OCI-LY3 (cell line): ENCODE measurements at regions not wholly inside any gene's neighbourhood (a gene's known extent, or its start where the extent isn't known, plus 50 kb on each side); places are given as distances from the start of the nearest gene placed in this dataset.

Experiments
- H2AFZ ChIP-seq: fragments of 200-600, 300-600 bp; shearing (Covaris generic); 2 replicates; pipeline ENCODE4 v1.6.0; 2014; ENCODE audit warnings: antibody characterized with exemption, low read depth, low read length
- H3K27ac ChIP-seq: fragments of 200-600, 300-600 bp; sonication (generic); 2 replicates; pipeline ENCODE4 v1.5.1; 2014; ENCODE audit warnings: mild to moderate bottlenecking, low read length, moderate library complexity, mixed read lengths
- H3K27me3 ChIP-seq: fragments of 200-600, 300-600 bp; sonication (generic); 2 replicates; pipeline ENCODE4 v1.6.1; 2014; ENCODE audit warnings: low read depth, low read length, mixed read lengths
- H3K36me3 ChIP-seq: fragments of 200-600, 300-600 bp; sonication (generic); replicated peaks from 2 replicates; pipeline ENCODE3; 2014; ENCODE audit warnings: low read depth, low read length, mixed read lengths
- H3K4me1 ChIP-seq: fragments of 300-600, 200-600 bp; sonication (generic); 2 replicates; pipeline ENCODE4 v1.6.1; 2014; ENCODE audit warnings: low read length, mixed read lengths
- H3K4me2 ChIP-seq: fragments of 200-600, 300-600 bp; sonication (generic); 2 replicates; pipeline ENCODE4 v1.6.1; 2014; ENCODE audit warnings: low read length, mixed read lengths
- H3K4me3 ChIP-seq: fragments of 300-600, 200-600 bp; sonication (generic); 2 replicates; pipeline ENCODE4 v1.5.1; 2014; ENCODE audit warnings: antibody characterized with exemption, mild to moderate bottlenecking, low read length, moderate library complexity
- H3K79me2 ChIP-seq: fragments of 300-600, 200-600 bp; shearing (Covaris generic); 2 replicates; pipeline ENCODE4 v1.6.1; 2014; ENCODE audit warnings: mild to moderate bottlenecking, low read length, mixed read lengths
- H3K9ac ChIP-seq: fragments of 300-600, 200-600 bp; shearing (Covaris generic); 2 replicates; pipeline ENCODE4 v1.6.0; 2014; ENCODE audit warnings: mild to moderate bottlenecking, low read length, moderate library complexity
- H3K9me3 ChIP-seq: fragments of 200-600, 300-600 bp; shearing (Covaris generic); 2 replicates; pipeline ENCODE4 v1.6.1; 2014; ENCODE audit warnings: low read length, mixed read lengths; ENCODE audit not compliant: insufficient read depth
- H4K20me1 ChIP-seq: fragments of 200-600, 300-600 bp; sonication (generic); 2 replicates; pipeline ENCODE4 v1.6.1; 2016; ENCODE audit warnings: low read length, mixed read lengths; ENCODE audit not compliant: insufficient read depth
- CTCF ChIP-seq: fragments of 200-600, 300-600 bp; sonication (generic); IDR thresholded peaks from 2 replicates; pipeline ENCODE4 v1.5.1; 2014; ENCODE audit warnings: antibody characterized with exemption, low read length, low read depth
- EZH2phosphoT487 ChIP-seq: fragments of 200-600 bp; shearing (Covaris generic); IDR thresholded peaks from 2 replicates; pipeline ENCODE4 v1.6.1; 2018; ENCODE audit warnings: antibody characterized with exemption, mixed run types, low read depth

DNA sequence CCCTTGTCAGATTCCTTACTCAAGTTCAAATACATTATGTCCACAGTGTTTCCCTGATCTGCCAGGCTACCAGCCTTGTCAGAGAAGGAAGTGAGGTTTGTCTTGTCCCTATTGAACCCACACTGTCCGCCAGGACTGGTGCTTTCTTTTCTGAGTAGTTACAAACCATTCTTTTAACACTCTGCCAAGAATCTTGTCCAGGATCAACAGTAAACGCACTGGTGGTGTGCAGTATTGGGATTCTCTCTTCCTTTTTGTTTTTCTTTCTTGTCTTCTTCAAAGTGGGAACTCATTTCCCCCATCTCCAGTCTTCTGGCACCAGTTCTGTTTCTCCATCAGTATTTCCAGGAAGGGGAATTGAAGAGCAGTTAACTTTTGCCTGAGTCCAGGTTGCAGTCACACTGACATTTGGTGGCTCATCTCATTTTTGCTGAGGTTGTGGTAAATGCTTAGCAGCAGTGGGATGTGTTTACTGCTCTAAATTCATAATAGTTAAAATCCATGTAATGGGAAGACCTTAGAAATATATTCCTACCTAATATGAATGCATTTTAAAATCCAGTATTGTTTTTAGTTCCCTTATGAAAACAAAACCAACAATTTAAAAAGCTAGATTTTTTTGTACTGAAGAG lies 295.3 kb downstream of the PRL start:
- H3K79me2 ChIP-seq: no peaks in the 10 kb centered on the region
- no peak overlapping the region for H3K9ac ChIP-seq
- no peak overlapping the region for H3K4me3 ChIP-seq
- H3K36me3 ChIP-seq: no peaks in the 10 kb centered on the region
- no peak overlapping the region for H3K27ac ChIP-seq
- TF ChIP-seq CTCF: no peak
- TF ChIP-seq EZH2phosphoT487: no peak
- H2AFZ ChIP-seq: no peak overlapping the region
- no peaks in the 10 kb centered on the region for H3K4me1 ChIP-seq
- no peak overlapping the region for H3K4me2 ChIP-seq
- H3K9me3 ChIP-seq: no peaks in the 10 kb centered on the region
- no peaks in the 10 kb centered on the region for H3K27me3 ChIP-seq
- H4K20me1 ChIP-seq: no peaks in the 10 kb centered on the region

DNA sequence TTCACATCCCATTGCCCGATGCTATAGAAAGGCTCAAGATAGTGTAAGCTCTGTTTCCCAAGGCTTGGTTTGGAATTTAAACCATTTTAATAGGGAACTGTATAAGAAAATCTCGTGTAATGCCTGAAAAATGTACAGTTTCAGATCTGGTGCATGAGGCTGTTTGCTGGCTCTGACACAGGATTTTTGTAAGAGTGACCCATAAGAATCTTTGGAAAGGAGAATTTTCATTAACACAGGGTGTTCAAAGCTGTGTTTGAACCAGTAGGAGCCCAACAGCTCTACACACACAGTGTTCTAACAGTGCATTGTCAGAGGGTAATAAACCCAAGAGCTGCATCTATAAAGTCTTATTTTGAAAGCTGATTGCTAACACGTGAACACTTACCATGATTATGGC lies 293.5 kb downstream of the PRL start:
- Histone ChIP-seq H3K4me3 (no peak overlapping the region), H3K4me1 (no peaks in the 10 kb centered on the region), H4K20me1 (no peaks in the 10 kb centered on the region), H3K36me3 (no peaks in the 10 kb centered on the region), H3K27me3 (no peaks in the 10 kb centered on the region), H3K79me2 (no peaks in the 10 kb centered on the region), H3K9me3 (no peaks in the 10 kb centered on the region), H3K27ac (no peak overlapping the region), H3K4me2 (no peak overlapping the region), H2AFZ (no peak overlapping the region), H3K9ac (no peak overlapping the region)
- no peak for TF ChIP-seq EZH2phosphoT487
- TF ChIP-seq CTCF: no peak

DNA sequence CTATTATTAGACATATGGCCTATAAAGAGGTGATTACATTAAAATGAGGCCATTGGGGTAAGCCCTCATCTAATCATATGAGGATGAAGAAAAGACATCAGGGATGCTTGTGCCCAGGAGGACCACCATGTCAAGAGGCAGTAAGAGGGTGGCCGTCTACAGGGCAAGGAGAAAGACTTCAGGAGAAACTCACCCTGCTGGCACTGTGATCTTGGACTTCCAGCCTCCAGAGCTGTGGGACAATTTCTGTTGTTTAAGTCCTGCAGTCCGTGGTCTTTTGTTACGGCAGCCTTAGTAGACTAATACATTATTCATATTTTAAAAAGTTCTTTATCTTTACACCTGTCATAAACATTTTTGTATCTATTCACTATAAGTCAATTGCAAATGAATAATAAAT lies 290.0 kb downstream of the PRL start:
- Histone ChIP-seq H4K20me1 (no peaks in the 10 kb centered on the region), H2AFZ (no peak overlapping the region), H3K4me2 (no peak overlapping the region), H3K27me3 (no peaks in the 10 kb centered on the region), H3K36me3 (no peaks in the 10 kb centered on the region), H3K27ac (no peak overlapping the region), H3K9me3 (no peaks in the 10 kb centered on the region), H3K4me3 (no peak overlapping the region), H3K4me1 (no peaks in the 10 kb centered on the region), H3K9ac (no peak overlapping the region), H3K79me2 (no peaks in the 10 kb centered on the region)
- TF ChIP-seq CTCF (no peak), EZH2phosphoT487 (no peak)

DNA sequence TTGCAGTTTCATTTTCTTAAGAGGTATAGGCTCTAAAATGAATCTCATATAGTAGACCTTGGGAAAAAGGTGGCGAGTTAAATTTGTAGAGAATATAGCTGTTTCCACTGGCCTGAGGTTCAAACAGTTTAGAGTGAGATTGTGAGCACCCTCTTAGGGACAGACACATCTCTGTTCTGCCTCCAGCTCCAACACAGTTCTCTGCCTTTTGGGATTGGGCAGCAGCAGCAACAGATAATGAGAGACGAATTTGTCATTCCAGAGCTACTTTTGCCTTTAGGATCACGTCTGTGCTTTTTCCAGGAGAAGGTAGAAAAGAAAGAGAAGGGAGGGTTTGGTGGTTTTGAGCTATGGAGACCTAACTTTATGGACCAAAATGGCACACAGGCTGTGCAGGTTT lies 289.4 kb downstream of the PRL start:
- Histone ChIP-seq H3K9ac (no peak overlapping the region), H3K79me2 (no peaks in the 10 kb centered on the region), H3K9me3 (no peaks in the 10 kb centered on the region), H3K27ac (no peak overlapping the region), H3K4me1 (no peaks in the 10 kb centered on the region), H3K36me3 (no peaks in the 10 kb centered on the region), H4K20me1 (no peaks in the 10 kb centered on the region), H3K4me2 (no peak overlapping the region), H3K27me3 (no peaks in the 10 kb centered on the region), H3K4me3 (no peak overlapping the region), H2AFZ (no peak overlapping the region)
- no peak for TF ChIP-seq EZH2phosphoT487
